H9 (cell line): ENCODE measurements at regions not wholly inside any gene's neighbourhood (a gene's known extent, or its start where the extent isn't known, plus 50 kb on each side); places are given as distances from the start of the nearest gene placed in this dataset.

Experiments used
- DNase-seq: peaks from one replicate; pipeline ENCODE4 v3.0.0-alpha.2; 2017
- H2AFZ ChIP-seq: one replicate; pipeline ENCODE4 v1.6.1; 2013; ENCODE audit warnings: mild to moderate bottlenecking, low read length, control low read depth, moderate library complexity
- H2AK5ac ChIP-seq: 2 replicates; pipeline ENCODE4 v1.6.1; 2013; ENCODE audit warnings: low read length, control low read depth, mixed read lengths; ENCODE audit not compliant: insufficient read length
- H2BK120ac ChIP-seq: one replicate; pipeline ENCODE4 v1.6.1; 2013; ENCODE audit warnings: low read depth, mild to moderate bottlenecking, low read length, control low read depth, inconsistent platforms; ENCODE audit not compliant: poor library complexity, severe bottlenecking
- H2BK12ac ChIP-seq: 2 replicates; pipeline ENCODE4 v1.6.1; 2013; ENCODE audit warnings: low read length, control low read depth, mixed read lengths, low read depth; ENCODE audit not compliant: insufficient read length
- H2BK15ac ChIP-seq: 2 replicates; pipeline ENCODE4 v1.6.1; 2013; ENCODE audit warnings: low read depth, low read length, control low read depth
- H2BK20ac ChIP-seq: one replicate; pipeline ENCODE4 v1.6.1; 2013; ENCODE audit warnings: low read depth, mild to moderate bottlenecking, low read length, control low read depth, inconsistent platforms; ENCODE audit not compliant: poor library complexity, severe bottlenecking
- H2BK5ac ChIP-seq: 2 replicates; pipeline ENCODE4 v1.6.1; 2013; ENCODE audit warnings: low read length, control low read depth, mixed read lengths; ENCODE audit not compliant: insufficient read length
- H3K14ac ChIP-seq: 2 replicates; pipeline ENCODE4 v1.6.1; 2013; ENCODE audit warnings: low read length, control low read depth; ENCODE audit not compliant: insufficient read depth
- H3K18ac ChIP-seq: 2 replicates; pipeline ENCODE4 v1.6.1; 2013; ENCODE audit warnings: low read depth, mild to moderate bottlenecking, mixed read lengths, low read length, control low read depth; ENCODE audit not compliant: insufficient read length
- H3K23ac ChIP-seq: 2 replicates; pipeline ENCODE4 v1.6.1; 2013; ENCODE audit warnings: low read length, control low read depth, mixed read lengths, low read depth; ENCODE audit not compliant: insufficient read length
- H3K23me2 ChIP-seq: 2 replicates; pipeline ENCODE4 v1.6.1; 2013; ENCODE audit warnings: low read depth, mild to moderate bottlenecking, mixed read lengths, low read length, control low read depth; ENCODE audit not compliant: insufficient read length, poor library complexity, severe bottlenecking
- H3K27ac ChIP-seq: 2 replicates; pipeline ENCODE4 v1.5.1; 2013; ENCODE audit warnings: low read length, control low read depth, mixed read lengths, low read depth; ENCODE audit not compliant: insufficient read length
- H3K27me3 ChIP-seq: 2 replicates; pipeline ENCODE4 v1.6.1; 2013; ENCODE audit warnings: low read length, control low read depth, inconsistent platforms; ENCODE audit not compliant: insufficient read depth
- H3K4ac ChIP-seq: 2 replicates; pipeline ENCODE4 v1.6.1; 2013; ENCODE audit warnings: low read depth, mild to moderate bottlenecking, control low read depth, inconsistent platforms, low read length, moderate library complexity
- H3K4me1 ChIP-seq: 2 replicates; pipeline ENCODE4 v1.6.1; 2013; ENCODE audit warnings: low read length, control low read depth, inconsistent platforms; ENCODE audit not compliant: insufficient read depth
- H3K4me2 ChIP-seq: 2 replicates; pipeline ENCODE4 v1.6.1; 2013; ENCODE audit warnings: low read length, control low read depth, mixed read lengths; ENCODE audit not compliant: insufficient read length, insufficient read depth
- H3K56ac ChIP-seq: 2 replicates; pipeline ENCODE4 v1.6.1; 2013; ENCODE audit warnings: low read depth, mild to moderate bottlenecking, mixed read lengths, low read length, control low read depth; ENCODE audit not compliant: insufficient read length
- H3K79me1 ChIP-seq: 2 replicates; pipeline ENCODE4 v1.6.1; 2013; ENCODE audit warnings: low read depth, mild to moderate bottlenecking, moderate library complexity, low read length, control low read depth, inconsistent platforms; ENCODE audit not compliant: insufficient read depth, poor library complexity, severe bottlenecking
- H3K79me2 ChIP-seq: 2 replicates; pipeline ENCODE4 v1.6.1; 2013; ENCODE audit warnings: low read length, control low read depth, inconsistent platforms; ENCODE audit not compliant: insufficient read depth
- H3K9ac ChIP-seq: 2 replicates; pipeline ENCODE4 v1.6.1; 2013; ENCODE audit warnings: low read length, control low read depth, mixed read lengths; ENCODE audit not compliant: insufficient read length; ENCODE audit errors: extremely low read depth
- H3K9me3 ChIP-seq: one replicate; pipeline ENCODE4 v1.6.1; 2013; ENCODE audit warnings: low read depth, low read length, inconsistent platforms; ENCODE audit not compliant: control insufficient read depth
- H3T11ph ChIP-seq: one replicate; pipeline ENCODE4 v1.6.1; 2013; ENCODE audit warnings: mild to moderate bottlenecking, low read length, control low read depth, inconsistent platforms
- H4K20me1 ChIP-seq: one replicate; pipeline ENCODE4 v1.6.1; 2013; ENCODE audit not compliant: control insufficient read depth, insufficient read length, insufficient read depth
- H4K5ac ChIP-seq: 2 replicates; pipeline ENCODE4 v1.6.1; 2013; ENCODE audit warnings: low read depth, mild to moderate bottlenecking, mixed read lengths, low read length, control low read depth; ENCODE audit not compliant: insufficient read length
- H4K8ac ChIP-seq: replicated peaks from 2 replicates; pipeline ENCODE4 v1.6.1; 2013; ENCODE audit warnings: low read length, control low read depth, mixed read lengths, low read depth; ENCODE audit not compliant: insufficient read length
- H4K91ac ChIP-seq: 2 replicates; pipeline ENCODE4 v1.6.1; 2013; ENCODE audit warnings: low read depth, mild to moderate bottlenecking, moderate library complexity, mixed read lengths, low read length, control low read depth; ENCODE audit not compliant: insufficient read length
- H3K27ac Mint-ChIP-seq, 3 experiments: 2 replicates in 2 of 3; 3 replicates in 1 of 3; pipeline ENCODE4 v1.8.0; 2020 to 2021; ENCODE audit warnings: mixed read lengths in 3 of 3, mild to moderate bottlenecking in 1 of 3, moderate library complexity in 1 of 3
- H3K27me3 Mint-ChIP-seq: 2 replicates; pipeline ENCODE4 v1.8.0; 2021; ENCODE audit warnings: low read depth, mild to moderate bottlenecking, moderate library complexity, mixed read lengths
- H3K36me3 Mint-ChIP-seq, 3 experiments: 2 replicates in 2 of 3; 3 replicates in 1 of 3; pipeline ENCODE4 v1.8.0; 2020 to 2021; ENCODE audit warnings: low read depth in 3 of 3, mixed read lengths in 3 of 3; ENCODE audit not compliant: insufficient read depth in 1 of 3
- H3K4me1 Mint-ChIP-seq, 2 experiments: 2 replicates each; pipeline ENCODE4 v1.8.0; 2020; ENCODE audit warnings: mixed read lengths in 2 of 2
- H3K4me3 Mint-ChIP-seq, 2 experiments: 2 replicates in 1 of 2; 3 replicates in 1 of 2; pipeline ENCODE4 v1.8.0; 2020 to 2021; ENCODE audit warnings: mild to moderate bottlenecking in 2 of 2, mixed read lengths in 2 of 2, moderate library complexity in 1 of 2
- H3K9me3 Mint-ChIP-seq, 2 experiments: 2 replicates in 1 of 2; 3 replicates in 1 of 2; pipeline ENCODE4 v1.8.0; 2020; ENCODE audit warnings: mild to moderate bottlenecking in 2 of 2, mixed read lengths in 2 of 2, moderate library complexity in 1 of 2
- CTCF ChIP-seq: fragments of 200-600 bp; sonication (generic); conservative IDR thresholded peaks from 3 replicates; pipeline ENCODE4 v1.8.0; 2021; ENCODE audit warnings: antibody characterized with exemption, mild to moderate bottlenecking
- WGBS: extraction: QIAGEN DNeasy Blood & Tissue Kit; methylation state at CpG from one replicate; pipeline ENCODE4 v1.1.7; 2013; ENCODE audit warnings: missing lambda C conversion rate, low lambda C conversion rate, mixed read lengths; ENCODE audit not compliant: insufficient read length; ENCODE audit errors: extremely low coverage; 5-methylcytosine and 5-hydroxymethylcytosine counted together

DNA sequence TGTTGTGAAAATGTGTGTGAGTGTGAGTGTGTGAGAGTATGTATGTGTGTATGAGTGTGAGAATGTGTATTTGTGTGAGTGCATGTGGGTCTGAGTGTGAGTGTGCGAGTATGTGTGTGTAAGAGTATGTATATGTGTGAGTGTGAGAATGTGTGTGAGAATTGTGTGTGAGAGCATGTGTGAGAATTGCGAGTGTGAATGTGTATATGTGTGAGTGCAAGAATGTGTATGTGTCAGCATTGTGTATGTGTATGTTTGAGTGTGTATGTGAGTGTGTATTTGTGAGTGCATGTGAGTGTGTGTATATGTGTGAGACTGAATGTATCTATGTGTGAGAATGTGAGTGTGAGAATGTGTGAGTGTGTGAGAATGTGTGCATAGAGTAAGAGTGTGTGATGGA is 72.0 kb upstream of the PCBD1 start:
- no peak overlapping the region for H3K56ac ChIP-seq
- H2BK5ac ChIP-seq, result no peak overlapping the region
- H3K23me2 ChIP-seq, result no peaks in the 10 kb centered on the region
- no peak overlapping the region for H2BK12ac ChIP-seq
- H3K23ac ChIP-seq, result no peak overlapping the region
- peaks cover 6 to 9% of the 10 kb centered on the region in 2 experiments; a peak in 3 of 4 replicates for H3K4me1 Mint-ChIP-seq
- no peak overlapping the region for H2AFZ ChIP-seq
- peaks cover 41% of the 10 kb centered on the region for H3K27me3 Mint-ChIP-seq
- H3K4me1 ChIP-seq, result no peaks in the 10 kb centered on the region
- no peak overlapping the region for H4K5ac ChIP-seq
- no peak overlapping the region for H3K27ac ChIP-seq
- H4K20me1 ChIP-seq, result no peaks in the 10 kb centered on the region
- 100% methylated on average over 2 of the region's 2 CpGs for WGBS
- H3T11ph ChIP-seq, result no peak overlapping the region
- H3K9me3 Mint-ChIP-seq, result no peaks in the 10 kb centered on the region
- H3K79me2 ChIP-seq, result no peaks in the 10 kb centered on the region
- no peak overlapping the region for H3K14ac ChIP-seq
- H3K27me3 ChIP-seq, result no peaks in the 10 kb centered on the region
- H3K9me3 ChIP-seq, result no peaks in the 10 kb centered on the region
- H3K9ac ChIP-seq, result no peak overlapping the region
- no peak overlapping the region for H4K91ac ChIP-seq
- no peak for DNase-seq
- no peak overlapping the region for H3K4me2 ChIP-seq
- no peak overlapping the region for H3K18ac ChIP-seq
- H4K8ac ChIP-seq, result no peak overlapping the region
- H3K4me3 Mint-ChIP-seq, result no peak overlapping the region
- H3K27ac Mint-ChIP-seq, result no peak overlapping the region
- H2BK120ac ChIP-seq, result no peak overlapping the region
- no peak overlapping the region for H2BK15ac ChIP-seq
- H3K36me3 Mint-ChIP-seq, result no peaks in the 10 kb centered on the region
- no peak overlapping the region for H3K4ac ChIP-seq
- H3K79me1 ChIP-seq, result no peaks in the 10 kb centered on the region
- H2AK5ac ChIP-seq, result no peak overlapping the region
- no peak for TF ChIP-seq CTCF
- no peak overlapping the region for H2BK20ac ChIP-seq
